Left ventricle myocardium inferior (tissue), 1 donor: ENCODE measurements at regions not wholly inside any gene's neighbourhood (a gene's known extent, or its start where the extent isn't known, plus 50 kb on each side); places are given as distances from the start of the nearest gene placed in this dataset.
"Not testable (repeated sequence)": the region's sequence is repeated elsewhere in the genome, so short reads cannot be mapped to it uniquely, and the experiment has no call there.

ENCODE experiments used
- DNase-seq: peaks from one replicate; pipeline ENCODE4 v3.0.0-alpha.2; 2020
- H3K27ac ChIP-seq: fragments of 200-600 bp; replicated peaks from 2 replicates; pipeline ENCODE4 v1.8.0; 2021
- H3K27me3 ChIP-seq: fragments of 200-600 bp; 2 replicates; pipeline ENCODE4 v1.8.0; 2021; ENCODE audit warnings: low read depth
- H3K36me3 ChIP-seq: fragments of 200-600 bp; 2 replicates; pipeline ENCODE4 v1.8.0; 2021
- H3K4me1 ChIP-seq: fragments of 200-600 bp; 2 replicates; pipeline ENCODE4 v1.8.0; 2021
- H3K4me3 ChIP-seq: fragments of 200-600 bp; 2 replicates; pipeline ENCODE4 v1.8.0; 2021; ENCODE audit warnings: mild to moderate bottlenecking, moderate library complexity
- H3K9me3 ChIP-seq: fragments of 200-600 bp; replicated peaks from 2 replicates; pipeline ENCODE4 v1.8.0; 2021
- intact Hi-C: fragments of 100-400 bp; cut with micrococcal nuclease; formaldehyde crosslinking; loops from one replicate; pipeline ENCODE4 v1.11.0; 2022
- TF ChIP-seq, protein P1 (sequence below): fragments of 200-600 bp; IDR thresholded peaks from 2 replicates; pipeline ENCODE4 v1.8.0; 2021; ENCODE audit warnings: antibody characterized with exemption, mild to moderate bottlenecking, borderline replicate concordance
- donor health status: DM: no; HTN: yes; CAD: no; lungs with severe emphysema.

DNA sequence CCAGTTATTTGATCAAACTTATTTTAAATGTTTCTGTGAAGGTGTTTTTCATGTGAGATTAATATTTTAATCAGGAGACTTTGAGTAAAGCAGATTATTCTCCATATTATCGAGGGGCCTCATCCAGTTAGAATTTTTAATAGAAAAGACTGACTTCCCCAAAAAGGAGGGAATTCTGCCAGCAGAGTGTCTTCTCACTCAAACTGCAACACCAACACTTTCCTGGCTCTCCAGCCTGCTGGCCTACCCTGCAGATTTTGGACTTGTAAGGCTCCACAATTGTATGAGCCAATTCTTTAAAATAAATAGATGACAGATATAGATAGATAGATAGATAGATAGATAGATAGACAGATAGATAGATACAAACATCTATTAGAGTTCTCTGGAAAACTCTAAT lies 155.7 kb downstream of the SEC23A start:
- no peaks in the 10 kb centered on the region for H3K9me3 ChIP-seq
- intact Hi-C loops = no loop called here
- TF ChIP-seq, protein P1, sequence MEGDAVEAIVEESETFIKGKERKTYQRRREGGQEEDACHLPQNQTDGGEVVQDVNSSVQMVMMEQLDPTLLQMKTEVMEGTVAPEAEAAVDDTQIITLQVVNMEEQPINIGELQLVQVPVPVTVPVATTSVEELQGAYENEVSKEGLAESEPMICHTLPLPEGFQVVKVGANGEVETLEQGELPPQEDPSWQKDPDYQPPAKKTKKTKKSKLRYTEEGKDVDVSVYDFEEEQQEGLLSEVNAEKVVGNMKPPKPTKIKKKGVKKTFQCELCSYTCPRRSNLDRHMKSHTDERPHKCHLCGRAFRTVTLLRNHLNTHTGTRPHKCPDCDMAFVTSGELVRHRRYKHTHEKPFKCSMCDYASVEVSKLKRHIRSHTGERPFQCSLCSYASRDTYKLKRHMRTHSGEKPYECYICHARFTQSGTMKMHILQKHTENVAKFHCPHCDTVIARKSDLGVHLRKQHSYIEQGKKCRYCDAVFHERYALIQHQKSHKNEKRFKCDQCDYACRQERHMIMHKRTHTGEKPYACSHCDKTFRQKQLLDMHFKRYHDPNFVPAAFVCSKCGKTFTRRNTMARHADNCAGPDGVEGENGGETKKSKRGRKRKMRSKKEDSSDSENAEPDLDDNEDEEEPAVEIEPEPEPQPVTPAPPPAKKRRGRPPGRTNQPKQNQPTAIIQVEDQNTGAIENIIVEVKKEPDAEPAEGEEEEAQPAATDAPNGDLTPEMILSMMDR = no peak

DNA sequence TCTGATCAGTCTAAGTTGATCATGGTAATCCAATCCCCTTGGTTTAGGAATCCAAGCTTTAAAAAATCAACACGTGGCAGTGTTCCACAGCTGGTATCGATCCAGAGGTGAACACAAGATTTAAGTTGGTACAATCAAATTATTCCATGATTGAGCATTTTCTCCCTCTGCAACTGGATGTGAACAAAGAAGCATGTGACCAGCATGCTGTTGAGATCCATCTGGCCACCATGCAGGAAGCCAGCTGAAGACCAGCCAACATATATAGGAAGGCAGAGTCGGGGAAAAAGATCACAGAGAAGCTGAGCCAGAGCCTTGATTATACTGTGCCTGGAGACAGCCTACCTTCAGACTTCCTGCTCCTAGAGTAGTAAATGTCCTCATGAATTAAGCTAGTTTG lies 158.3 kb downstream of the SEC23A start:
- no peak for DNase-seq
- no peak overlapping the region for H3K27ac ChIP-seq
- intact Hi-C loops = no loop called here
- no peak overlapping the region for H3K4me3 ChIP-seq
- no peaks in the 10 kb centered on the region for H3K9me3 ChIP-seq
- no peaks in the 10 kb centered on the region for H3K27me3 ChIP-seq
- H3K36me3 ChIP-seq = no peaks in the 10 kb centered on the region
- TF ChIP-seq, protein P1 = no peak
- H3K4me1 ChIP-seq = no peaks in the 10 kb centered on the region

More for the DNA sequence above, 155.7 kb downstream of the SEC23A start:
- DNase-seq = no peak
- H3K4me1 ChIP-seq = no peaks in the 10 kb centered on the region
- no peaks in the 10 kb centered on the region for H3K36me3 ChIP-seq
- H3K27ac ChIP-seq = no peak overlapping the region
- H3K4me3 ChIP-seq = no peak overlapping the region
- no peaks in the 10 kb centered on the region for H3K27me3 ChIP-seq

GRCh38 chr14:38941488-38941887 lies 161.5 kb downstream of the SEC23A start:
- H3K36me3 ChIP-seq = no peaks in the 10 kb centered on the region
- no peak for DNase-seq
- H3K27me3 ChIP-seq = no peaks in the 10 kb centered on the region
- peaks cover 19% of the 10 kb centered on the region for H3K9me3 ChIP-seq
- TF ChIP-seq, protein P1 = peak; percentile 10
- H3K27ac ChIP-seq = no peak overlapping the region
- no peak overlapping the region for H3K4me3 ChIP-seq
- intact Hi-C loops = no loop called here
- H3K4me1 ChIP-seq = no peaks in the 10 kb centered on the region

GRCh38 chr14:38932653-38933000 lies 170.4 kb downstream of the SEC23A start:
- H3K9me3 ChIP-seq = peaks cover 21% of the 10 kb centered on the region
- H3K4me1 ChIP-seq, intact Hi-C loops, H3K27ac ChIP-seq, H3K36me3 ChIP-seq, H3K4me3 ChIP-seq, H3K27me3 ChIP-seq, DNase-seq: not testable (repeated sequence)

- DNase-seq = no peak
- TF ChIP-seq, protein P1 = no peak
- Histone ChIP-seq H3K27ac (no peak overlapping the region), H3K36me3 (no peaks in the 10 kb centered on the region), H3K9me3 (peaks cover 16% of the 10 kb centered on the region), H3K4me1 (no peaks in the 10 kb centered on the region), H3K4me3 (no peak overlapping the region), H3K27me3 (no peaks in the 10 kb centered on the region)
- intact Hi-C loops = no loop called here
Measured at GRCh38 chr14:38931969-38932652, 170.9 kb downstream of the SEC23A start.

- H3K36me3 ChIP-seq = no peaks in the 10 kb centered on the region
- no peak overlapping the region for H3K27ac ChIP-seq
- no peak for DNase-seq
- H3K27me3 ChIP-seq = no peaks in the 10 kb centered on the region
- intact Hi-C loops = no loop called here
- H3K4me3 ChIP-seq = no peak overlapping the region
- peaks cover 5% of the 10 kb centered on the region for H3K9me3 ChIP-seq
- H3K4me1 ChIP-seq = no peaks in the 10 kb centered on the region
- TF ChIP-seq, protein P1 = no peak
Measured at GRCh38 chr14:38930898-38931297, 172.1 kb downstream of the SEC23A start.
